ENCODE measurements at regions not wholly inside any gene's neighbourhood (a gene's known extent, or its start where the extent isn't known, plus 50 kb on each side); places are given as distances from the start of the nearest gene placed in this dataset.
"Not testable (repeated sequence)": the region's sequence is repeated elsewhere in the genome, so short reads cannot be mapped to it uniquely, and the experiment has no call there.

DNA sequence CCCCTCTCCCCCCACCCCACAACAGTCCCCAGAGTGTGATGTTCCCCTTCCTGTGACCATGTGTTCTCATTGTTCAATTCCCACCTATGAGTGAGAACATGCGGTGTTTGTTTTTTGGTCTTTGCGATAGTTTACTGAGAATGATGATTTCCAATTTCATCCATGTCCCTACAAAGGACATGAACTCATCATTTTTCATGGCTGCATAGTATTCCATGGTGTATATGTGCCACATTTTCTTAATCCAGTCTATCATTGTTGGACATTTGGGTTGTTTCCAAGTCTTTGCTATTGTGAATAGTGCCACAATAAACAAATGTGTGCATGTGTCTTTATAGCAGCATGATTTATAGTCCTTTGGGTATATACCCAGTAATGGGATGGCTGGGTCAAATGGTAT is 411.0 kb upstream of the CHD1 start:
- H3K4me1 ChIP-seq (replicated peaks in 1 of 4; ENCODE audit: control insufficient read depth in 3 of 4, insufficient read depth in 4 of 4, low read length in 3 of 4); H3K27ac ChIP-seq (ENCODE audit: low read depth, low read length); H3K56ac ChIP-seq (replicated peaks; ENCODE audit: insufficient read length, low read depth, low read length); H2BK12ac ChIP-seq (ENCODE audit: low read depth, low read length); H3K4me2 ChIP-seq (ENCODE audit: insufficient read depth in 1 of 2, low read depth in 2 of 2, low read length in 2 of 2); CTCF ChIA-PET (ENCODE audit: partially characterized antibody); H2BK20ac ChIP-seq (ENCODE audit: low read length); H2AFZ ChIP-seq (ENCODE audit: low read length); H2BK120ac ChIP-seq (replicated peaks; ENCODE audit: low read depth, low read length); H3K23me2 ChIP-seq (ENCODE audit: low read depth, low read length); POLR2A ChIA-PET (ENCODE audit: partially characterized antibody); H4K8ac ChIP-seq (ENCODE audit: extremely low read depth, insufficient read depth, low read length); H4K5ac ChIP-seq (ENCODE audit: insufficient read length, low read depth, low read length); H2AK5ac ChIP-seq (ENCODE audit: low read depth, low read length); H3K9ac ChIP-seq (replicated peaks in 1 of 4; ENCODE audit: extremely low read depth in 1 of 4, low read depth in 3 of 4, low read length in 3 of 4); H2BK5ac ChIP-seq (ENCODE audit: low read depth, low read length); H3K4ac ChIP-seq (replicated peaks; ENCODE audit: insufficient read length, low read depth, low read length); H3K18ac ChIP-seq (ENCODE audit: extremely low read depth, low read length); H3K27me3 ChIP-seq (replicated peaks in 1 of 4; ENCODE audit: control insufficient read depth in 3 of 4, extremely low read depth in 1 of 4, insufficient read depth in 3 of 4, low read length in 3 of 4); H2BK15ac ChIP-seq (ENCODE audit: low read length); H3K23ac ChIP-seq (ENCODE audit: insufficient read length); H3K36me3 ChIP-seq (ENCODE audit: control insufficient read depth in 2 of 4, insufficient read depth in 4 of 4, low read length in 3 of 4); H3K79me2 ChIP-seq (ENCODE audit: control insufficient read depth in 1 of 2, insufficient read depth in 2 of 2, low read length in 2 of 2); H3K79me1 ChIP-seq (ENCODE audit: low read depth, low read length); H4K91ac ChIP-seq (replicated peaks; ENCODE audit: insufficient read length, low read length); H3K9me3 ChIP-seq (ENCODE audit: insufficient read depth in 2 of 2, low read depth in 1 of 2, low read length in 1 of 2); FAIRE-seq; H4K20me1 ChIP-seq (replicated peaks in 1 of 2; ENCODE audit: control insufficient read depth in 1 of 2, insufficient read depth in 2 of 2, low read length in 2 of 2); H3K4me3 ChIP-seq (ENCODE audit: extremely low read depth in 1 of 4, insufficient read depth in 2 of 4, low read depth in 3 of 4, low read length in 4 of 4); H3K14ac ChIP-seq (ENCODE audit: insufficient read length); DNase-seq (ENCODE audit: low read depth in 1 of 2, low spot score in 2 of 2): not testable (repeated sequence)
- WGBS, 2 experiments (ENCODE audit: extremely low coverage in 1 of 2, insufficient coverage in 1 of 2, insufficient read length in 1 of 2, insufficient replicate concordance in 2 of 2, low coverage in 1 of 2, low lambda C conversion rate in 2 of 2, missing lambda C conversion rate in 1 of 2) = 94% methylated on average over 2 of the region's 2 CpGs; no CpG with 5 or more reads in 1 of the 2 experiments

Data from H1 (cell line).